Kidney tubule cell (primary cell): ENCODE measurements at regions not wholly inside any gene's neighbourhood (a gene's known extent, or its start where the extent isn't known, plus 50 kb on each side); places are given as distances from the start of the nearest gene placed in this dataset.
"Not testable (repeated sequence)": the region's sequence is repeated elsewhere in the genome, so short reads cannot be mapped to it uniquely, and the experiment has no call there.

Source experiments
- DNase-seq: peaks from one replicate; pipeline ENCODE4 v3.0.0-alpha.2; 2018; ENCODE audit warnings: low spot score

DNA sequence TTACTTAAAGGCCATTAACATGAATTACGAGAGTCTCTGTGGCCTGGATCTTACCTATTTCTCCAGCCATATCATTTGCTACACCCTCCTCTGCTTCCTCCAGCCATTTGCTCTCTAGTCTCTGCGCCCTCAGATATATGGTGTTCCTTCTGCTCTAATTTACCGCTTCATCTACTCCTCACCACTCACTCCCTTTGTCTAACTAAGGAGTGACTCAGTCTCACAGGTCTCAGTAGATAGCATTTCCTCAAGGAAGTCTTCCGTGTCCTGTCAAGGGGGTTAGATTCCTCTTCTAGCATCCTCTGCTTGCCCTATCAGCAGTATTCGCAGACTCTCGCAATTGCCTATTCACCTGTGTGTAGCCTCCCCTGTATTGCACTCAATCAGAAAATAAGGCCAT lies 892.1 kb upstream of the INTU start:
- DNase-seq = peak; percentile 63

DNA sequence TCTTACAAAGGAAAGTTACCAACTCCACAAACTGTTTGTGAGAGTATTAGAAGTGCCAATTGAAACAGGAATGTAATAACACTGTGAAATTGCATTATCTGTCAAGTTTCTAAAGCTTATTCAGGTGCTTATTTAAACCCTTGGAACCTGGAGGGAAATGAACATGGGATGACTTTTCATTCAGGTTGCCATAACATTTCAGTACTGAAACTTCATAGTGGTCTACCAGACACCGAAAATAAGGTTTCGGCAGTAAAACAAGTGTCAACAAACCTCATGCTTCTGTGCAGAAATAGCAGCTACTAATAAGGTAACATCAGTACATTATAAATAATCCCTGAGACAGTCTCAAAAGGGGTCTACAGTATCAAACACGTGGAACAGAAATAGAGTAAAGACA lies 890.7 kb upstream of the INTU start:
- DNase-seq = no peak

DNA sequence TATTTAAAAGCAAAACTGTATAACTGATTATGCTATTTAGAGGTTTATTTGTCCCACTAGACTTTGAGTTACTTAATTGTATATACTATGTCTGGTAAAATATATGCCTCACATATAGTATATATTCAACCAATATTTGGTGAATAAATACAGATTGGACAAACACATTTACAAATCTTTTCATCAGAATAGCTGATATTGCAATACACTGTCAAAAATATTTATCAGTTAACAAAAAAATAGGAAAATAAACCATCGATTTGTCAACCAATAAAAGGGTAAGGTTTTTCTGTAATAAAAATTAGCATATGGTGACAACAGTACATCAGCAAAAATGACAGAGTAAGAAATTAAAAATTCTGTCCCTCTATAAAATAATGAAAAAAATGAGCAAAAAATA lies 889.9 kb upstream of the INTU start:
- DNase-seq = no peak

DNA sequence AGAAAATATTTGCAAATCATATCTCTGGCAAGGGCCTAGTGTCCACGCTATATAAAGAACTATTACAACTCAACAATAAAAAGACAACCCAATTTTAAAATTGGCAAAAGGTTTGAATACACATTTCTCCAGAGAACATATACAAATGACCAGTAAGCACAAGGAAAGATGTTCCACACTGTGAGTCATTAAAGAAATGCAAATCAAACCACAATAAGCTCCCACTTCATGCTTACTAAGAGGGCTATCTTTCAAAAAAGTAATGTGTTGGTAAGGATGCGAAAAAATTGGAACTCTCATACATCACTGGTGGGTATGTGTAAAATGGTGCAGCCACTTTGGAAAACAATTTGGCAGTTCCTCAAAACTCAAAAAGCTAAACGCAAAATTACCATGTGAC lies 884.0 kb upstream of the INTU start:
- no peak for DNase-seq

DNA sequence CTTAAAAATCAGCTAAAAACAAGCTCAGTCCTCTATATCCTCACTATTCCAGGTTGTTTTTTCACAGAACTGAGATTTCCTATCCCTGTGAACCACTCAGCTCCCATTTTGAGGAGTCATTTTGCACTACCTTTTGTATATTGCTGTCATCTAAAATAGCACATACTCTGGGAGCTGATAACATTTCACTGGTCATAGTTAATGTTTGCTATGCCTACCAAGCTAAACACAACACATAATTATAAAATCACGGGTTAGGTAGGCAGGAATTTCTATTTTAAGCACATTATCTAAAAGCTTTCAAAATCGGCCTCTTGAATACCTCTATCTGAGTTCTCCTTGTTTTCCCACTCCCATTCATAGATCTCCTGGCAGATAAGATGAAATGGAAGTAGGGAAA lies 882.0 kb upstream of the INTU start:
- DNase-seq = no peak

DNA sequence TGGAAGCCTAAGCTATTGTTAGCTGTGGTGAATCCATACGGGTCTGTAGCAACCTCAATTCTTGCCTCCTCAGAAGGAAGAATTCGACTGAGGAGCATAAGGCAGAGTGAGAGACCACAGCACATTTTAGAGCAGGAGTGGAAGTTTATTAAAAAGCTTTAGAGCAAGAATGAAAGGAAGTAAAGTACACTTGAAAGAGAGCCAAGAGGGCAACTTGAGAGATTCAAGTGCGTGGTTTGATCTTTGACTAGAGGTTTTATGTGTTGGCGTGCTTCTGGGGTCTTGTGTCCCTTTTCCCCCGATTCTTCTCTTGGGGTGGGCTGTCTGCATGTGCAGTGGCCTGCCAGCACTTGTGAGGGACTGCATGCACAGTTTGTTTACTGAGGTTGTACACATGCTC lies 880.6 kb upstream of the INTU start:
- no peak for DNase-seq

DNA sequence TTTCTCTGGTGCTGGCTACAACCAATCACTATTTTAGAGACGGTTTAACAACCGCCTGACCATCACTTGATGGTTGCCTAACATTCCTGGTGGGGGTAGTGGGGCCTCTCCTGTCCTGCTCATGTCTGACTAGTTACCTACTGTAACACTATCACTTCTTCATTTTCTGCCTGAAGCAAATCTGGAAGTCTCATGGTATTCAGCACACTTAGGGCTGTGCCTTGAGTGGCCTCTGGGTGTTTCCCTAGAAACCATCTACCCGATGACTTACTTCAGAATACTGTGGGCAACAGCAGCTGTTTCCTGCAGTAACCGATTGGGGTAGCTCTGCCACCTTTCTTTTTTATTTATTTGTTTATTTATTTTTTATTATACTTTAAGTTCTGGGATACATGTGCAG lies 880.1 kb upstream of the INTU start:
- no peak for DNase-seq

DNA sequence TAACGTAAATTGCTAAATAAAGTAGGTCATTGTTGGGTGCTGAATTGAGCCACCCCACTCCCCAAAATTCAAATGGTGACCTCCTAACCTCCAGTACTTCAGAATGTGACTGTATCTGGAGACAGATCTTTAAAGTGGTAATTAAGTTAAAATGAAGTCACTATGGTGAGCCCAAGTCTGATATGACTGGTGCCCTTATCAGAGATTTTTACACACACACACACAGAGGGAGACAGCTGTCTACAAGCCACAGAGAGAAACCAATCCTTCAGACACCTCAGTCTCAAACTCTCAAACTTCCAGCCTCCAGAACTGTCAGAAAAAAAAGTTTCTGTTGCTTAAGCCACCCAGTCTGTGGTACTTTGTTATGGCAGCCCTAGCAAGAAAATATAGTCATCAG lies 879.2 kb upstream of the INTU start:
- no peak for DNase-seq

DNA sequence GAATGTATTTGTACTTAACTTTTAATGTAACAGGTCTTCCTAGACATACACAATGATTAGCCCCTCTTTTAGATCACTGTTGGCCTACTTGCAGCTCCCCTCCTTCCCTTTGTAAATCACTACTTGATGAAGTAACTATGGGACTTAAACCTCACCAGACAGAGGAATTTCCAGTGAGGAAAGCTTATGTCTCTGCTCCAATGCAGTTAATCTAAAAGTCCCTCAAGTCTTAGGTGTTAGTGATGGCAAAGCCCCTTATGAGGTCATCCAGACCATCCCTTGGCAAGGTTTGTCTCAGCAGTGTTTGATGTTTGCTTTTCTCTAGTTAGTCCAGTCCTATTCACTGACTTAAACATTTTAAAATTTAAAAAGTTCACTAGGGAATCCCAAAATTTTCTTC lies 877.3 kb upstream of the INTU start:
- DNase-seq = no peak

DNA sequence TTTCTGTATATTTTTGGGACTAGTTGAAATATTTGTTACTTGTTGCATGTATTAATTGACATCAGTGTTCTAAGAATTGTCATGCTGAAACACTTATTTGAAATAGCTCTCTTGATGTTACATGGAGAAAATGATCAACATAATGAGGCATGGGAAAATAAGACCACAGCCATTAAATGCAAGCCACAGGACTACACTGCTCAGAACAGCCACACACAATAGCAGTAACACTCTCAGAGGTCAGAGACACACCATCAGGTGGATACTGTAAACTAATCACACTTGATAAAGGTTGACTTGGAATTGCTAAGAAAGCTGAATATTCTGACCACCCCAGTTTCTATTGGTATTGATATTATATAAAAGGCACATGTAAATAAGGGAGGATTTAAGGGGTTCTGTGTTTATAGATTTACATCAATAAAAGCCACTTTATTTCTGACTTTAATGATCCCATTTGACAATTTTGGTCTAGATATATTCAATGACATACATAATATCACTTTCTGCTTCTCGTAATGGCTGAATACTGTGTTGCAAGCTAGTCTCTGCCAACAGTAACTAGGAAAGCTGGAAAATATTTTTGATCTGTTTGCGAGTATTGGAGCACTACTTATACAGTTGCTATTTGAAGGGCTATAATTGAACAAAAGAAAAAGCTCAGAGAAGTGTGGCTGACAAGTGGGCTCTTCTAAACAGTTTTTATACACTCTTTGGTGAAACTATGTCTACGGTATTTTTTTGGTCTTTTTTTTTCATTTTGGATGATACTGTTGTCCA lies 876.5 kb upstream of the INTU start:
- no peak for DNase-seq

DNA sequence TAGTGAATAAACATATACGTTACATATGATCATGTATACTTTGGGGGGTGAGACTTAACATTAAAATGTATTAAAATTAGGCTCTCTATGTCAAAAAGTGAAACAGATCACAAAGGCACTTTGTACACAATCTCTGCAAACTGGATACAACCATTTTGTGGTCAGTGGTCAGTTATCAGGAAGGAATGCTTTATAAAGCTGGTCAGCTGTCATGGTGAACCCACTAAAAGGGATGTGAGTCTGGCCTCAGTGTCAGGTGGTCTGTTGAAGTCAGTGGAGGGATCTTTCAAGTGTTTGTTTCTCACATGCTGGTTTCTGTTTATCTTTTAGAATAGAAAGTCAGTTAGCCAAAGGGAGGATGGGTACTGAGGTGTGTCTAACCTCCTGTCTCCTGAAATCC lies 875.5 kb upstream of the INTU start:
- DNase-seq = no peak

DNA sequence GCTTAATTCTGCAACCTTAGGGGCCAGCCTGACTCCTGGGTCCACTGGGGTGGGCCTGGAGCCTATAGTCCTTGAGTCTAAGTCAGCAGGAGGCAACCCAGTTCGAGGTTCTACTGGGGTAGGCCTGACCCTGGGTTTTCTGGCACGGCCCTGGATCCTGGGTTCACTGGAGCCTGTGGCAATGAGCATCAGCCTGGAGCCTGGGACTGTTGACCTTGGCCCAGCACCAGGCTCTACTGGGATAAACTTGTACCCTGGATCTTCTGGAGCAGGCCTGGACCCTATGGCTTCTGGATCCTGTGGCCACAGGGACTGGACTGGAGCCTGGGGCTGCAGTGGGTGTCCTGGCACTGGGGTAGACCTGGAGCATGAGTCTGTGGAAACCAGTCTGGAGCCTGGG lies 874.3 kb upstream of the INTU start:
- DNase-seq = no peak

DNA sequence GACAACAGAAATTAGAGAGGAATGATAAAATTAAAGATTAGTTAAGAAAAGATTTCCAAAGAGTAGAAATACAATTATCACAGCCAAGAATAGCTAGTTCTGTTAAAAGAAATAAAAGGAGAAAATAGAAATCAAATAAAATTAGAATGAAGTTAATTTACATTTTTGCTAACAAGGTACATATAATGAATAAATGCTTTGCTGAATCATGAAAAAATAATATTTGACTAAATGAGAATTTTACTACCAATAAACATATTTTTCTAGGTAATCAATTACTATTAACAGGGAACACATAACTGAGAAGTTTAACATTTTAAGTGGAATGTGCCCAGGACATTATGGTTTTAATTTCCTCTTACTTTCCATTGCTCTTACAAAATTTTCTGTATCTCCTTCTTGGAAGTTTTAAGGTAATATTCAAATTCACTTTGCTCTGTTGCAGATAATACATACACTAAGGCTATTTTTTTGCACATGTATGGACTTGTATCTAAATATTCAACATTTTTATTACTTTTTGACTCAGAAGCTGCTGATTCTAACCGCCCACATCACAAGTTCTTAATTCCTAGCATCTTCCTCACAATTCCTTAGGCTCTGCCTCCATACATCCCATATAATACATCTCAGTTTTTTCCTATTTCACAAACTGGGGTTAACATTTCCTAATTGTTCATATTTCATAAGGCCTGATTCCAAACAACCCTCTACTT lies 870.7 kb upstream of the INTU start:
- DNase-seq = no peak

DNA sequence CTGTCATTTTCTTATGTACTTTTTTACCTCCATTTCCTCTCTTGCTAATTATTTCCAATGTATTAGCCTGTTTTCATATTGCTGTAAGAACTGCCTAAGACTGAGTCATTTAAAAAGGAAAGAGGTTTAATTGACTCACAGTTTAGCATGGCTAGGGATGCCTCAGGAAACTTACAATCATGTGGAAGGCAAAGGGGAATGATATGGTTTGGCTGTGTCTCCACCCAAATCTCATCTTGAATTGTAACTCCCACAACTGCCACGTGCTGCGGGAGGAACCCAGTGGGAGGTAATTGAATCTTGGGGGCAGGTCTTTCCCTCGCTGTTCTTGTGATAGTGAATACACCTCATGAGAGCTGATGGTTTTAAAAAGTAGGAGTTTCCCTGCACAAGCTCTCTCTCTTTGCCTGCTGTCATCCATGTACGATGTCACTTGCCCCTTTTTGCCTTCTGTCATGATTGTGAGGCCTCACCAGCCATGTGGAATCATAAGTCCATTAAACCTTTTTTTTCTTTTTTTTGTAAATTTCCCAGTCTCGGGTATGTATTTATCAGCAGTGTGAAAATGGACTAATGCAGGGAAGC lies 870.0 kb upstream of the INTU start:
- DNase-seq = peak; percentile 9

DNA sequence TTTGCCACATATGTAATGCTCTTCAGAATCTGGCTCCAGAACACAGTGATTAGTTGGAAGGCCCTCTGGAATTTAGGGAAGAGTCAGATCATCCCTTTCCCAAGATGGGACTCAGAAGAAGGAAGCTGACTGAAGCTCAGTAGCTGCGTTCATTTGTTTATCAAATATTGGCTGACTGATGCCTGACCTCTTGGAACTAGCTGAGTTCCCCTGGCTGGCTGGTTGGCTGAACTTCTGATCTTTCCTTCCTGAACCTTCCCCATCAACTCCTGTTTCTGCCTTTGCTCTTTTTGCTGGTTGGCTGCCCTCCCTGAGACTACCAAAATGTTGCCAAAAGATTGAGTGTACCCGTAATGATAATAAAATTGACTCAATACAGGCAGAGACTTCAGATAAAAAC lies 866.5 kb upstream of the INTU start:
- DNase-seq = no peak

DNA sequence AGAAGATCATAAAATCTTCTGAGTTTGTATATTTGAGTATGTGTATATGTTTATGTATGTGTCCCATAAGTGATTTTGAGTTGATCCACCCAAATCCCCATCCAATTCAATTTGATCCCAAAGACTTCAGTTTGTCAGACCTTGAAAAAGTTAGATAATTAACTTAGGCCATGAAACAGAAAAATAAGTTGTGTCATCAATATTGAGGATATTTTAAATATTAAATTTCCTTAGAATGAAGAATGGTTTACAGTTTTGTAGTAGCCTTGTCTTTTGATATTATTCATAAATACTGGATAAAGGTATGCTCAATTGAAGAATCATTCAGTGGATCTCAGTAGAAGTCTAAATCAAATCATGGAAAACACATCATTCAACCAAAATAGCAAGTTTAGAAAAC lies 864.4 kb upstream of the INTU start:
- no peak for DNase-seq

DNA sequence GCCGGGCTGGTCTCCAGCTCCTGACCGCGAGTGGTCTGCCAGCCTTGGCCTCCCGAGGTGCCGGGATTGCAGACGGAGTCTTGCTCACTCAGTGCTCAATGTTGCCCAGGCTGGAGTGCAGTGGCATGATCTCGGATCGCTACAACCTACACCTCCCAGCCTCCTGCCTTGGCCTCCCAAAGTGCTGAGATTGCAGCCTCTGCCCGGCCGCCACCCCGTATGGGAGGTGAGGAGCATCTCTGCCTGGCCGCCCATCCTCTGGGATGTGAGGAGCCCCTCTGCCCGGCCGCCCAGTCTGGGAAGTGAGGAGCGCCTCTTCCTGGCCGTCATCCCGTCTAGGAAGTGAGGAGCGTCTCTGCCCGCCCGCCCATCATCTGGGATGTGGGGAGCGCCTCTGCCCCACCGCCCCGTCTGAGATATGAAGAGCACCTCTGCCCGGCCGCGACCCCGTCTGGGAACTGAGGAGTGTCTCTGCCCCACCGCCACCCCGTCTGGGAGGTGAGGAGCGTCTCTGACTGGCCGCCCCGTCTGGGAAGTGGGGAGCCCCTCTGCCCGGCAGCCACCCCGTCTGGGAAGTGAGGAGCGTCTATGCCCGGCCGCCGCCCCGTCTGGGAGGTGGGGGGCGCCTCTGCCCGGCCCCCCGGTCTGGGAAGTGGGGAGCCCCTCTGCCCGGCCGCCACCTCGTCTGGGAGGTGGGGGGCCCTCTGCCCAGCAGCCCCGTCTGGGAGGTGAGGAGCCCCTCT lies 861.8 kb upstream of the INTU start:
- not testable (repeated sequence) for DNase-seq

DNA sequence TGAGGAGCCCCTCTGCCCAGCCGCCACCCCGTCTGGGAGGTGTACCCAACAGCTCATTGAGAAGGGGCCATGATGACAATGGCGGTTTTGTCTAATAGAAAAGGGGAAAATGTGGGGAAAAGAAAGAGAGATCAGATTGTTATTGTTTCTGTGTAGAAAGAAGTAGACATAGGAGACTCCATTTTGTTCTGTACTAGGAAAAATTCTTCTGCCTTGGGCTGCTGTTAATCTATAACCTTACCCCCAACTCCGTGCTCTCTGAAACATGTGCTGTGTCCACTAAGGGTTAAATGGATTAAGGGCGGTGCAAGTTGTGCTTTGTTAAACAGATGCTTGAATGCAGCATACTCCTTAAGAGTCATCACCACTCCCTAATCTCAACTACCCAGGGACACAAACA lies 861.1 kb upstream of the INTU start:
- DNase-seq = not testable (repeated sequence)

DNA sequence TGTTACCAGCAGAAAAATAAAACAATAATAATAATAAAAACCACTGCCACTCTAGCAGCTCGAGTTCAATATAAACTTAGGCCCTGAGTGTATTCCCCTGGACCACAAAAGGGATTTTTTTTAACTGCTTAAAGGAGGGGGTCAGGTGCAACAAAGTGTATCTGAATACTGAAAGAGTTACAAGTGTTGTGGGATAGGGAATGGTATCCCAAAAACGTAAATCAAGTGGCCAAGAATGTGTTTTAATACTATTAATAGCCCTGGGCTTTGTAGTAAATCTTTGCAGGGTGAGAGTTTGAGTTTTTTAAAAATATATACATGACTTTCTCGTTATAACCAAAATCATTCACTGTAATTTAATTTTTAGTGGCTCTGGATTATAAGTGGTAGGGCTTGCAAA lies 860.1 kb upstream of the INTU start:
- DNase-seq = no peak

DNA sequence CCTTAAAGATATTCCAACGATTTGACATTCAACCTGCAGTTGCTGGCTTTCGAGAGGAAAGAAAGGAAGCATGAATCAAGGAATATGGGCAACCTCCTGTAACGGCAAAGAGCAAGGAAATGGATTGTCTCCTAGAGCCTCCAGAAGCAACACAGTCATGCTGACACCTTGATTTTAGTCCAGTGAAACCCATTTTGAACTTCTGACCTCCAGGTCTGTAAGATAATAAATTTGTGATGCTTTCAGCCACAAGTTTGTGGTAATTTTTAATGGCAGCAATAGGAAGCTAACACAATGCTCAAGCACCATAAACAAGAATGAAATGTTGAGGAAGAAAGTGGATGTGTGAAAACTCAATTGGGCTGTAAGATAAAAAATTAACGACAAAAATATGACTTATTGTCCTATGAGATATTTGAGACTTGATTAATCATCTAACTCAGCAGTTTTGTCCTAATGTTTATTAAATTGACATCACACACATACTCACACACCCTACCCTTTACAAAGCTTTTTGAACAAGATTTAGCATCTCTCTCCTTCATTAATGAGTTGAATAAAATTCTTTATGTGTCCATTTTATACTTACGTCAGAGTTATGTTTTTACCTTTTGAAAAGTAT lies 857.2 kb upstream of the INTU start:
- DNase-seq = no peak

DNA sequence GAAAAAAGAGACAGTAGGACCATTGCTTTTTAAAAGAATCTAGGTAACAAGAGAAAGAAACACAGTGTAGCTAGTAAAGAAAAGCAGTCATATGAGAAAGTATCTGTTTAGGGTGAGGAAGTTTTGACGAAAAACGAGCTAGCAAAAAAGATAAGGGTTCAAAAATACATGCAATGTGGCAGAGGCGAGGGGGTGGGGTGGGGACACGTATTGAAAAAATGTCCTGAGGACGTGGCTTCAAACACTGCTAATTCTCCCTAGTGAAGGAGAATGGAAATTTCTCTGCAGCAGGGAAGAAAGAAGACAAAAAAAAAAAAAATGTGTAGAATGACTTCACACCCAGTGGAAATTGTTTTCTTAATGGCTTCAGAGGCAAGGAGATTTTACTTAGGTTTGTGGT lies 856.4 kb upstream of the INTU start:
- DNase-seq = no peak

DNA sequence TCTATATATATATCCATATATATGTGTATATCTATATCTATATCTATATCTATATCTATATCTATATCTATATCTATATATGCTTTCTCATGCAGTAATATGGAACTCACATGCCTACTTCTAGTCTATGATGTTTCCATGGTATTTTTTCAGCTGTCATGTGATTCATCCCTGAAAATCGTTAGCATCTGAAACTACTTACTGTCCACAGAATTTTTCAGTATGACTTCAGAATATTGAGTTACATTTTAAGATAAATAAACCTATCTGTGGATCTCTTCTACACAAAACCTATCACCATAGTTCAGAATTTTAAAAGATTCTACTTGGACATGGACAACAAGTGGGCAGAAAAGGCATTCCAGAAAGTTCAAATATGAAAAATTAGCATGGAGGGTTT lies 855.1 kb upstream of the INTU start:
- peak; percentile 18 for DNase-seq
